Kidney epithelial cell (primary cell): ENCODE measurements at regions not wholly inside any gene's neighbourhood (a gene's known extent, or its start where the extent isn't known, plus 50 kb on each side); places are given as distances from the start of the nearest gene placed in this dataset.
"Not testable (repeated sequence)": the region's sequence is repeated elsewhere in the genome, so short reads cannot be mapped to it uniquely, and the experiment has no call there.

ENCODE experiments used
- DNase-seq: peaks from one replicate; pipeline ENCODE4 v3.0.0-alpha.2; 2010; ENCODE audit warnings: low read depth
- H3K27me3 ChIP-seq: 2 replicates; pipeline ENCODE4 v1.6.0; 2011; ENCODE audit warnings: low read length; ENCODE audit not compliant: control insufficient read depth, insufficient read depth
- H3K36me3 ChIP-seq: 2 replicates; pipeline ENCODE4 v1.5.1; 2011; ENCODE audit warnings: low read length; ENCODE audit not compliant: control insufficient read depth, insufficient read depth
- H3K4me3 ChIP-seq: 2 replicates; pipeline ENCODE4 v1.5.1; 2011; ENCODE audit warnings: low read depth, mild to moderate bottlenecking, control low read depth, low read length
- CTCF ChIP-seq: IDR thresholded peaks from 2 replicates; pipeline ENCODE4 v1.5.1; 2011; ENCODE audit warnings: mild to moderate bottlenecking, moderate library complexity, low read length, control low read depth, inconsistent platforms; ENCODE audit not compliant: insufficient read depth, poor library complexity, severe bottlenecking

GRCh38 chr21:21860888-21861287 lies 862.7 kb downstream of the NCAM2 start:
- Histone ChIP-seq H3K36me3 (no peaks in the 10 kb centered on the region), H3K4me3 (no peak overlapping the region), H3K27me3 (no peaks in the 10 kb centered on the region)
- no peak for TF ChIP-seq CTCF
- no peak for DNase-seq

- TF ChIP-seq CTCF = no peak
- no peak for DNase-seq
- H3K4me3 ChIP-seq = no peak overlapping the region
- no peaks in the 10 kb centered on the region for H3K36me3 ChIP-seq
- H3K27me3 ChIP-seq = no peaks in the 10 kb centered on the region
These were observed 866.2 kb downstream of the NCAM2 start for GRCh38 chr21:21864321-21864840.

DNA sequence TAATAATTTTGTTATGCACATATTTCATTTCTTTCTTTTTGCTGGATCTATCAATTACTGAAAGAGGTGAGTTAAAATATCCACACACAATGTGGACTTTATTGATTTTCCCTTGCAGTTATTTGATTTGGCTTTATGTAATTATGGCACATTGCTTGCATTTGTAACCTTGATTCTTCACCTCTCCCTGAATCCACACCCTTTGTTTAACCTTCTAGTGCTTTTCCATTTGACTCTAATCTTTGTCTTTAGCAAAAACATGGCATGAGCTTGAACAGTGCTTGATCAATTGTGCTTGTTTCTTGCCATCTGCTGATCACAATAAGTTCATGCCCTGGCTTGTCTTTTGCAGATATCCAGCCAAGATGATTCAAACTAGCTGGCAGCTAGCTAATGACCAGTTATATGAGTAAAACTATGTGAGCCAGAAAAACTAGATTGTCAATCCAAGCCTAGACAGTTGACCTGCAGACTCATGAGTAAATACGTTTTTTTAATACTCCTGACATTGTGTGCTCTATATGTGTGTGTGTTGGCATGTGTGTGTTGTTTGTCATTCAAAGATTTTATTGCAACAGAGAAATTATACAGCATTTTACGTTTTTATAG lies 899.2 kb downstream of the NCAM2 start:
- H3K27me3 ChIP-seq = no peaks in the 10 kb centered on the region

DNA sequence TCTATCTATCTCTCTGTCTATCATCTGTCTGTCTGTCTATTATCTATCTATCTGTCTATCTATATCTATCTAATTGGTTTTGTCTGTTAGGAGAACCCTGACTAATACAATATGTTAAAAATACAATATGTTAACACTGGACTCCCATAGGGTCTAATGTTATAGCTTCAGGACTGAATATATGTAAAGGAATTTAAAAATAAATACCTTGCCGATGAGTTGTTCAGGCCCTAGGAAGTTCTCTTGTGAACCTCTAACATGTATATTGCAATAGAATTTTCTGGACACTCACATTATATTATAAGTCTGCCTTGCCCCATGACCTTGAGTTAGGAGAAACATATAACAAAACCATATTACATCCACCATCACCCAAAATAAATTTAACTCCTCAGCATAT lies 900.6 kb downstream of the NCAM2 start:
- Histone ChIP-seq H3K27me3 (no peaks in the 10 kb centered on the region), H3K36me3 (no peaks in the 10 kb centered on the region), H3K4me3 (no peak overlapping the region)
- no peak for TF ChIP-seq CTCF
- DNase-seq = no peak

More for the DNA sequence above, 899.2 kb downstream of the NCAM2 start:
- DNase-seq = no peak
- TF ChIP-seq CTCF = no peak
- H3K36me3 ChIP-seq = no peaks in the 10 kb centered on the region
- H3K4me3 ChIP-seq = no peak overlapping the region

DNA sequence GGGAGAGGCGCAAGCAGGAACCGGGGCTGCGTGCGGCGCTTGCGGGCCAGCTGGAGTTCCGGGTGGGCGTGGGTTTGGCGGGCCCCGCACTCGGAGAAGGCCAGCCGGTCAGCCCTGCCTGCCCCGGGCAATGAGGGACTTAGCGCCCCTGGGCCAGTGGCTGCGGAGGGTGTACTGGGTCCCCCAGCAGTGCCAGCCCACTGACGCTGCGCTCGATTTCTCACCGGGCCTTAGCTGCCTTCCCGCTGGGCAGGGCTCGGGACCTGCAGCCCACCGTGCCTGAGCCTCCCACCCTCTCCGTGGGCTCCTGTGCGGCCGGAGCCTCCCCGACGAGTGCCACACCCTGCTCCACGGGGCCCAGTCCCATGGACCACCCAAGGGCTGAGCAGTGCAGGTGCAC lies 904.2 kb downstream of the NCAM2 start:
- not testable (repeated sequence) for H3K27me3 ChIP-seq, DNase-seq, H3K36me3 ChIP-seq, H3K4me3 ChIP-seq

- TF ChIP-seq CTCF = no peak
- no peak overlapping the region for H3K4me3 ChIP-seq
- DNase-seq = no peak
These were observed 909.1 kb downstream of the NCAM2 start for GRCh38 chr21:21907271-21907670.

More at GRCh38 chr21:21907271-21907670, 909.1 kb downstream of the NCAM2 start:
- no peaks in the 10 kb centered on the region for H3K36me3 ChIP-seq
- H3K27me3 ChIP-seq = no peaks in the 10 kb centered on the region
